GM23338 (cell line): ENCODE measurements at regions not wholly inside any gene's neighbourhood (a gene's known extent, or its start where the extent isn't known, plus 50 kb on each side); places are given as distances from the start of the nearest gene placed in this dataset.

Experiments used
- ATAC-seq: fragments of 200-7000 bp; cut with Tn5 transposase; 3 replicates; pipeline ENCODE4 v1.9.1; 2020
- DNase-seq: peaks from one replicate; pipeline ENCODE4 v3.0.0-alpha.2; 2015; ENCODE audit warnings: low spot score
- H2AFZ ChIP-seq: fragments of 200-600 bp; sonication (generic); 2 replicates; pipeline ENCODE4 v1.8.0; 2016; ENCODE audit warnings: antibody characterized with exemption, mild to moderate bottlenecking, moderate library complexity
- H3F3A ChIP-seq: fragments of 200-600 bp; sonication (generic); replicated peaks from 2 replicates; pipeline ENCODE4 v1.8.0; 2017; ENCODE audit warnings: antibody characterized with exemption, mixed run types, low read depth
- H3K27ac ChIP-seq: fragments of 200-600 bp; sonication (generic); 2 replicates; pipeline ENCODE4 v1.6.1; 2016; ENCODE audit warnings: low read depth
- H3K27me3 ChIP-seq: fragments of 200-600 bp; sonication (generic); 2 replicates; pipeline ENCODE4 v1.8.0; 2016; ENCODE audit warnings: mild to moderate bottlenecking, mixed run types, moderate library complexity; ENCODE audit not compliant: insufficient read depth
- H3K36me3 ChIP-seq: fragments of 200-600 bp; sonication (generic); 2 replicates; pipeline ENCODE4 v1.8.0; 2016; ENCODE audit warnings: mild to moderate bottlenecking; ENCODE audit not compliant: insufficient read depth
- H3K4me1 ChIP-seq: fragments of 200-600 bp; sonication (generic); 2 replicates; pipeline ENCODE4 v1.8.0; 2016; ENCODE audit warnings: mild to moderate bottlenecking, moderate library complexity; ENCODE audit not compliant: insufficient read depth
- H3K4me2 ChIP-seq: fragments of 200-600 bp; sonication (generic); 2 replicates; pipeline ENCODE4 v1.7.1; 2017; ENCODE audit warnings: mixed run types
- H3K4me3 ChIP-seq: fragments of 200-600 bp; sonication (generic); 2 replicates; pipeline ENCODE4 v1.6.1; 2016; ENCODE audit warnings: mixed run types
- H3K79me2 ChIP-seq: fragments of 200-600 bp; sonication (generic); replicated peaks from 2 replicates; pipeline ENCODE4 v1.8.0; 2017; ENCODE audit warnings: mild to moderate bottlenecking; ENCODE audit not compliant: insufficient read depth
- H3K9me2 ChIP-seq: fragments of 200-600 bp; sonication (generic); 2 replicates; pipeline ENCODE4 v1.8.0; 2017; ENCODE audit not compliant: insufficient read depth
- H4K20me1 ChIP-seq: fragments of 200-600 bp; sonication (generic); replicated peaks from 2 replicates; pipeline ENCODE4 v1.8.0; 2017; ENCODE audit warnings: mild to moderate bottlenecking; ENCODE audit not compliant: insufficient read depth
- H3K27ac Mint-ChIP-seq: 2 replicates; pipeline ENCODE4 v1.8.0; 2020; ENCODE audit warnings: inconsistent platforms, mild to moderate bottlenecking, moderate library complexity, mixed read lengths
- H3K27me3 Mint-ChIP-seq: 3 replicates; pipeline ENCODE4 v1.8.0; 2022; ENCODE audit warnings: low read depth, mild to moderate bottlenecking, moderate library complexity, mixed read lengths, inconsistent platforms; ENCODE audit not compliant: insufficient read depth, poor library complexity
- H3K36me3 Mint-ChIP-seq: 3 replicates; pipeline ENCODE4 v1.8.0; 2021; ENCODE audit warnings: low read depth, mild to moderate bottlenecking, inconsistent platforms, moderate library complexity, mixed read lengths
- H3K4me1 Mint-ChIP-seq: 3 replicates; pipeline ENCODE4 v1.8.0; 2020; ENCODE audit warnings: mild to moderate bottlenecking, inconsistent platforms, mixed read lengths
- H3K4me3 Mint-ChIP-seq: 3 replicates; pipeline ENCODE4 v1.8.0; 2021; ENCODE audit warnings: moderate library complexity, mild to moderate bottlenecking, inconsistent platforms, mixed read lengths
- H3K9me3 Mint-ChIP-seq: 3 replicates; pipeline ENCODE4 v1.8.0; 2020; ENCODE audit warnings: moderate library complexity, mild to moderate bottlenecking, inconsistent platforms, mixed read lengths
- CREB1 ChIP-seq: fragments of 250-450 bp; sonication (Bioruptor Pico); IDR thresholded peaks from 2 replicates; pipeline ENCODE4 v1.5.0; 2020; ENCODE audit warnings: low read depth, mild to moderate bottlenecking, moderate library complexity
- EZH2 ChIP-seq: fragments of 200-600 bp; sonication (generic); IDR thresholded peaks from one replicate; pipeline ENCODE4 v1.8.0; 2017; ENCODE audit warnings: antibody characterized with exemption, mild to moderate bottlenecking, low read depth; ENCODE audit not compliant: unreplicated experiment
- EZH2phosphoT487 ChIP-seq: fragments of 200-600 bp; sonication (generic); IDR thresholded peaks from one replicate; pipeline ENCODE4 v1.8.1; 2018; ENCODE audit warnings: antibody characterized with exemption; ENCODE audit not compliant: unreplicated experiment
- JUNB ChIP-seq: IDR thresholded peaks from one replicate; pipeline ENCODE4 v1.6.1; 2016; ENCODE audit warnings: antibody characterized with exemption; ENCODE audit not compliant: unreplicated experiment
- NANOG ChIP-seq: IDR thresholded peaks from 2 replicates; pipeline ENCODE4 v1.6.1; 2016; ENCODE audit warnings: antibody characterized with exemption, borderline replicate concordance
- ZNF114 ChIP-seq: fragments of 250-450 bp; sonication (Bioruptor Pico); IDR thresholded peaks from 2 replicates; pipeline ENCODE4 v1.5.0; 2020; ENCODE audit warnings: mild to moderate bottlenecking, moderate library complexity
- ZNF331 ChIP-seq: fragments of 250-450 bp; sonication (Bioruptor Pico); IDR thresholded peaks from 2 replicates; pipeline ENCODE4 v1.5.0; 2020; ENCODE audit warnings: low read depth, mild to moderate bottlenecking, moderate library complexity
- TF ChIP-seq, protein P1 (sequence below): IDR thresholded peaks from 2 replicates; pipeline ENCODE4 v1.6.1; 2016; ENCODE audit warnings: antibody characterized with exemption
- TF ChIP-seq, protein P2 (sequence below), 2 experiments: fragments of 200-600 bp in 1 of 2; sonication (generic) in 1 of 2; conservative IDR thresholded peaks; 2 replicates each; pipeline versions ENCODE4 v1.5.1 to v1.6.1; 2016 to 2017; ENCODE audit warnings: antibody characterized with exemption in 2 of 2, low read depth in 2 of 2, mild to moderate bottlenecking in 2 of 2, moderate library complexity in 1 of 2
- TF ChIP-seq, protein P3 (sequence below): fragments of 250-450 bp; sonication (Bioruptor Pico); IDR thresholded peaks from 2 replicates; pipeline ENCODE4 v1.5.0; 2020; ENCODE audit warnings: mild to moderate bottlenecking, moderate library complexity

DNA sequence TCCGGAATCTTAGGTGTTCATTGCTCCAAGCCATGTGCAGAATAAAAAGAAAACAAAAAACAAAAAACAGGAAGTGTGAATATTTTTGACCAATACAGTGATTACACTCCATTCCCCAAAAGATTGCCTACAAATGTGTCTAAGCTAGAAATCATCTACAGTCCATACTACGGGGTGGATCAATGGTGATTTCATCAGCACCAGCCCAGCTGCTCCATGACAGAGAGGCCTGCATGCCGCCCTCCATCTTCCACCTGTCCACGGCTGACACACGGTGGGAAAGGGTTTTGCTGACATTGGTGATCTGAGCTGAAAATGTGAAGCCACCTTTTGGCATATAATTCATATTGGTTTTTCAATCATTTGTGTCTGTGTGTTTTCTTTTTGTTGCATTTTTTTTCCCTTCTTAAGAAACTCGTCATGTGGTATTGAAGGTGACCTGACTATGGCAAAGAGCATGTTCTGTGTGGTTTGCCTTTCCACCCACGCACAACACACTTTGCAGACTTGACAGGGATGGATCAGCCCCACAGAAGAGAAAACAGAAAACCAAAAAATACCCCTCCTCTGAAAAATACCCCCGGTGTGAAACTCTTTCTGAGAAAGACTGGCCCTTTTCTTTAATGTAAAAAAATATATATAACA lies 533.1 kb downstream of the RNF144A start:
- Histone ChIP-seq H3K4me3 (no peak overlapping the region), H3K4me1 (peaks cover 13% of the 10 kb centered on the region), H3F3A (no peaks in the 10 kb centered on the region), H3K27ac (no peak overlapping the region), H3K4me2 (no peak overlapping the region), H3K36me3 (no peaks in the 10 kb centered on the region), H3K79me2 (no peaks in the 10 kb centered on the region), H3K9me2 (peaks cover 3% of the 10 kb centered on the region; the same call in 1 of the 2 replicates), H2AFZ (no peak overlapping the region), H4K20me1 (no peaks in the 10 kb centered on the region), H3K27me3 (no peaks in the 10 kb centered on the region)
- Mint-ChIP-seq H3K4me3 (no peak overlapping the region), H3K27ac (peak overlapping the region; percentile 27; the same call in 1 of the 2 replicates), H3K4me1 (peaks cover 33% of the 10 kb centered on the region), H3K9me3 (no peaks in the 10 kb centered on the region; the same call in 1 of the 3 replicates), H3K27me3 (peaks cover 5% of the 10 kb centered on the region), H3K36me3 (no peaks in the 10 kb centered on the region)
- ATAC-seq: no peak
- TF ChIP-seq JUNB (no peak), ZNF114 (CRISPR knock-in tag) (no peak), EZH2phosphoT487 (no peak), CREB1 (no peak), EZH2 (no peak), NANOG (no peak)
- TF ChIP-seq, protein P1, sequence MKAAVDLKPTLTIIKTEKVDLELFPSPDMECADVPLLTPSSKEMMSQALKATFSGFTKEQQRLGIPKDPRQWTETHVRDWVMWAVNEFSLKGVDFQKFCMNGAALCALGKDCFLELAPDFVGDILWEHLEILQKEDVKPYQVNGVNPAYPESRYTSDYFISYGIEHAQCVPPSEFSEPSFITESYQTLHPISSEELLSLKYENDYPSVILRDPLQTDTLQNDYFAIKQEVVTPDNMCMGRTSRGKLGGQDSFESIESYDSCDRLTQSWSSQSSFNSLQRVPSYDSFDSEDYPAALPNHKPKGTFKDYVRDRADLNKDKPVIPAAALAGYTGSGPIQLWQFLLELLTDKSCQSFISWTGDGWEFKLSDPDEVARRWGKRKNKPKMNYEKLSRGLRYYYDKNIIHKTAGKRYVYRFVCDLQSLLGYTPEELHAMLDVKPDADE: no peak
- TF ChIP-seq, protein P2, sequence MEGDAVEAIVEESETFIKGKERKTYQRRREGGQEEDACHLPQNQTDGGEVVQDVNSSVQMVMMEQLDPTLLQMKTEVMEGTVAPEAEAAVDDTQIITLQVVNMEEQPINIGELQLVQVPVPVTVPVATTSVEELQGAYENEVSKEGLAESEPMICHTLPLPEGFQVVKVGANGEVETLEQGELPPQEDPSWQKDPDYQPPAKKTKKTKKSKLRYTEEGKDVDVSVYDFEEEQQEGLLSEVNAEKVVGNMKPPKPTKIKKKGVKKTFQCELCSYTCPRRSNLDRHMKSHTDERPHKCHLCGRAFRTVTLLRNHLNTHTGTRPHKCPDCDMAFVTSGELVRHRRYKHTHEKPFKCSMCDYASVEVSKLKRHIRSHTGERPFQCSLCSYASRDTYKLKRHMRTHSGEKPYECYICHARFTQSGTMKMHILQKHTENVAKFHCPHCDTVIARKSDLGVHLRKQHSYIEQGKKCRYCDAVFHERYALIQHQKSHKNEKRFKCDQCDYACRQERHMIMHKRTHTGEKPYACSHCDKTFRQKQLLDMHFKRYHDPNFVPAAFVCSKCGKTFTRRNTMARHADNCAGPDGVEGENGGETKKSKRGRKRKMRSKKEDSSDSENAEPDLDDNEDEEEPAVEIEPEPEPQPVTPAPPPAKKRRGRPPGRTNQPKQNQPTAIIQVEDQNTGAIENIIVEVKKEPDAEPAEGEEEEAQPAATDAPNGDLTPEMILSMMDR (conservative IDR thresholded peaks at IDR 0.05; ENCODE audit: low read depth in 2 of 2): no peak
- DNase-seq: no peak

DNA sequence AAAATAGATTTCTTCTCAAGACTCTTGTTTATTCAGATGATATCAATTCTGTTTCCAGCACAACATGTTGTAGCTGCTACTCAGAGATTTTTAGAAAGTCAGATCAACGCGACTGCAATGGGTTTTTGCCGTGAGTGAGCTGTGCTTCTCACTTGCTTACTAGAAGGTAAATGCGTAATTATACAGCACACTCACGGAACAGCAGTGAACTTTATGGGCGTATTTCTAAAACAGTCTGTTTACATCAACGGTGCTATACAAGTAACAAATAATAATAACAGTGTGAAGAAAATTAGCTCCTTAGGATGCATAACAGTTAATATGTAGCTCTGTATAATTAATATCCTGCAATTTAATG lies 533.6 kb downstream of the RNF144A start:
- ATAC-seq (no peak), DNase-seq (no peak)
- no peaks in the 10 kb centered on the region for H3K36me3 ChIP-seq
- H3K9me2 ChIP-seq: peaks cover 3% of the 10 kb centered on the region; the same call in 1 of the 2 replicates
- no peak overlapping the region for H3K4me2 ChIP-seq
- H3K4me3 ChIP-seq: no peak overlapping the region
- no peaks in the 10 kb centered on the region for H3K36me3 Mint-ChIP-seq
- H3K79me2 ChIP-seq: no peaks in the 10 kb centered on the region
- H3K4me1 ChIP-seq: peaks cover 13% of the 10 kb centered on the region
- peaks cover 33% of the 10 kb centered on the region for H3K4me1 Mint-ChIP-seq
- H4K20me1 ChIP-seq: no peaks in the 10 kb centered on the region
- H3K9me3 Mint-ChIP-seq: no peaks in the 10 kb centered on the region; the same call in 1 of the 3 replicates
- no peak overlapping the region for H3K27ac Mint-ChIP-seq
- peaks cover 5% of the 10 kb centered on the region for H3K27me3 Mint-ChIP-seq
- no peak overlapping the region for H3K27ac ChIP-seq
- H3K4me3 Mint-ChIP-seq: no peak overlapping the region
- H3F3A ChIP-seq: no peaks in the 10 kb centered on the region
- no peak overlapping the region for H2AFZ ChIP-seq
- no peaks in the 10 kb centered on the region for H3K27me3 ChIP-seq
- TF ChIP-seq EZH2 (no peak), EZH2phosphoT487 (no peak), ZNF331 (no peak)
- TF ChIP-seq, protein P3, sequence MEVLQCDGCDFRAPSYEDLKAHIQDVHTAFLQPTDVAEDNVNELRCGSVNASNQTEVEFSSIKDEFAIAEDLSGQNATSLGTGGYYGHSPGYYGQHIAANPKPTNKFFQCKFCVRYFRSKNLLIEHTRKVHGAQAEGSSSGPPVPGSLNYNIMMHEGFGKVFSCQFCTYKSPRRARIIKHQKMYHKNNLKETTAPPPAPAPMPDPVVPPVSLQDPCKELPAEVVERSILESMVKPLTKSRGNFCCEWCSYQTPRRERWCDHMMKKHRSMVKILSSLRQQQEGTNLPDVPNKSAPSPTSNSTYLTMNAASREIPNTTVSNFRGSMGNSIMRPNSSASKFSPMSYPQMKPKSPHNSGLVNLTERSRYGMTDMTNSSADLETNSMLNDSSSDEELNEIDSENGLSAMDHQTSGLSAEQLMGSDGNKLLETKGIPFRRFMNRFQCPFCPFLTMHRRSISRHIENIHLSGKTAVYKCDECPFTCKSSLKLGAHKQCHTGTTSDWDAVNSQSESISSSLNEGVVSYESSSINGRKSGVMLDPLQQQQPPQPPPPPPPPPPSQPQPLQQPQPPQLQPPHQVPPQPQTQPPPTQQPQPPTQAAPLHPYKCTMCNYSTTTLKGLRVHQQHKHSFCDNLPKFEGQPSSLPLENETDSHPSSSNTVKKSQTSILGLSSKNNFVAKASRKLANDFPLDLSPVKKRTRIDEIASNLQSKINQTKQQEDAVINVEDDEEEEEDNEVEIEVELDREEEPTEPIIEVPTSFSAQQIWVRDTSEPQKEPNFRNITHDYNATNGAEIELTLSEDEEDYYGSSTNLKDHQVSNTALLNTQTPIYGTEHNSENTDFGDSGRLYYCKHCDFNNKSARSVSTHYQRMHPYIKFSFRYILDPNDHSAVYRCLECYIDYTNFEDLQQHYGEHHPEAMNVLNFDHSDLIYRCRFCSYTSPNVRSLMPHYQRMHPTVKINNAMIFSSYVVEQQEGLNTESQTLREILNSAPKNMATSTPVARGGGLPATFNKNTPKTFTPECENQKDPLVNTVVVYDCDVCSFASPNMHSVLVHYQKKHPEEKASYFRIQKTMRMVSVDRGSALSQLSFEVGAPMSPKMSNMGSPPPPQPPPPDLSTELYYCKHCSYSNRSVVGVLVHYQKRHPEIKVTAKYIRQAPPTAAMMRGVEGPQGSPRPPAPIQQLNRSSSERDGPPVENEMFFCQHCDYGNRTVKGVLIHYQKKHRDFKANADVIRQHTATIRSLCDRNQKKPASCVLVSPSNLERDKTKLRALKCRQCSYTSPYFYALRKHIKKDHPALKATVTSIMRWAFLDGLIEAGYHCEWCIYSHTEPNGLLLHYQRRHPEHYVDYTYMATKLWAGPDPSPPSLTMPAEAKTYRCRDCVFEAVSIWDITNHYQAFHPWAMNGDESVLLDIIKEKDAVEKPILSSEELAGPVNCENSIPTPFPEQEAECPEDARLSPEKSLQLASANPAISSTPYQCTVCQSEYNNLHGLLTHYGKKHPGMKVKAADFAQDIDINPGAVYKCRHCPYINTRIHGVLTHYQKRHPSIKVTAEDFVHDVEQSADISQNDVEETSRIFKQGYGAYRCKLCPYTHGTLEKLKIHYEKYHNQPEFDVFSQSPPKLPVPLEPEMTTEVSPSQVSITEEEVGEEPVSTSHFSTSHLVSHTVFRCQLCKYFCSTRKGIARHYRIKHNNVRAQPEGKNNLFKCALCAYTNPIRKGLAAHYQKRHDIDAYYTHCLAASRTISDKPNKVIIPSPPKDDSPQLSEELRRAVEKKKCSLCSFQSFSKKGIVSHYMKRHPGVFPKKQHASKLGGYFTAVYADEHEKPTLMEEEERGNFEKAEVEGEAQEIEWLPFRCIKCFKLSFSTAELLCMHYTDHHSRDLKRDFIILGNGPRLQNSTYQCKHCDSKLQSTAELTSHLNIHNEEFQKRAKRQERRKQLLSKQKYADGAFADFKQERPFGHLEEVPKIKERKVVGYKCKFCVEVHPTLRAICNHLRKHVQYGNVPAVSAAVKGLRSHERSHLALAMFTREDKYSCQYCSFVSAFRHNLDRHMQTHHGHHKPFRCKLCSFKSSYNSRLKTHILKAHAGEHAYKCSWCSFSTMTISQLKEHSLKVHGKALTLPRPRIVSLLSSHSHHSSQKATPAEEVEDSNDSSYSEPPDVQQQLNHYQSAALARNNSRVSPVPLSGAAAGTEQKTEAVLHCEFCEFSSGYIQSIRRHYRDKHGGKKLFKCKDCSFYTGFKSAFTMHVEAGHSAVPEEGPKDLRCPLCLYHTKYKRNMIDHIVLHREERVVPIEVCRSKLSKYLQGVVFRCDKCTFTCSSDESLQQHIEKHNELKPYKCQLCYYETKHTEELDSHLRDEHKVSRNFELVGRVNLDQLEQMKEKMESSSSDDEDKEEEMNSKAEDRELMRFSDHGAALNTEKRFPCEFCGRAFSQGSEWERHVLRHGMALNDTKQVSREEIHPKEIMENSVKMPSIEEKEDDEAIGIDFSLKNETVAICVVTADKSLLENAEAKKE (CRISPR knock-in tag): no peak
- TF ChIP-seq, protein P2 (conservative IDR thresholded peaks at IDR 0.05; ENCODE audit: low read depth in 2 of 2): no peak
